ENCODE measurements at regions not wholly inside any gene's neighbourhood (a gene's known extent, or its start where the extent isn't known, plus 50 kb on each side); places are given as distances from the start of the nearest gene placed in this dataset.

GRCh38 chr1:91604632-91605031, 104.0 kb downstream of the CDC7 start:
- TF ChIP-seq CTCF (IDR thresholded peaks at IDR 0.05; ENCODE audit: low read depth, low read length) (no peak), EZH2phosphoT487 (IDR thresholded peaks at IDR 0.05; ENCODE audit: low read depth) (no peak)
